Fibroblast of villous mesenchyme (primary cell): ENCODE measurements at regions not wholly inside any gene's neighbourhood (a gene's known extent, or its start where the extent isn't known, plus 50 kb on each side); places are given as distances from the start of the nearest gene placed in this dataset.
A peak's percentile ranks its signal among the peaks of the same experiment; 100 is the strongest.

Experiments
- DNase-seq: peaks from one replicate; pipeline ENCODE4 v3.0.0-alpha.2; 2010; ENCODE audit warnings: low read depth
- H3K4me3 ChIP-seq: 2 replicates; pipeline ENCODE4 v1.5.1; 2011; ENCODE audit warnings: low read depth, mild to moderate bottlenecking, low read length
- CTCF ChIP-seq: IDR thresholded peaks from 2 replicates; pipeline ENCODE4 v1.5.1; 2012; ENCODE audit warnings: low read depth, mild to moderate bottlenecking, low read length; ENCODE audit not compliant: insufficient read depth

GRCh38 chr1:189269011-189269410, 1208.7 kb downstream of the BRINP3 start:
- DNase-seq = peak; percentile 11
- no peak for TF ChIP-seq CTCF
- H3K4me3 ChIP-seq = no peak overlapping the region

DNA sequence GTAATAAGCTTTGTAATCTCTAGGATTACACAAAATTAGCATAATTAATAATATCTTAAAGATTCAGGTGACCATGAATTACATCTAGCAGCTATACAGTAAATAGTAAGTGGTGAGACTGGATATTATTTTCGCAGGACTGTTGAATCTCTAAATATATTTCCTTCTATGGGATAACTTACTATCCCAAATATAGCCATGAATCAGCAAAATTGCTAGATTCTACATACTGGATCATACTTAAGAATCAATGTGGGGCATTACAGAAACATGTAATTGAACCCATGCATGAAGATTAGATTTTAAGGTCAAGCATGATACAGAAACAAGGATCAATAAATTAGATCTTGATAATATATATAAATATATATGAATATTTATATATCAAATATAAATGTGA, 1203.4 kb downstream of the BRINP3 start:
- no peak for TF ChIP-seq CTCF
- DNase-seq = no peak
- H3K4me3 ChIP-seq = no peak overlapping the region

GRCh38 chr1:189275796-189276195, 1201.9 kb downstream of the BRINP3 start:
- H3K4me3 ChIP-seq = no peak overlapping the region
- no peak for DNase-seq
- no peak for TF ChIP-seq CTCF

- no peak for TF ChIP-seq CTCF
- H3K4me3 ChIP-seq = no peak overlapping the region
- no peak for DNase-seq
These were observed 1188.3 kb downstream of the BRINP3 start for GRCh38 chr1:189289346-189289745.

DNA sequence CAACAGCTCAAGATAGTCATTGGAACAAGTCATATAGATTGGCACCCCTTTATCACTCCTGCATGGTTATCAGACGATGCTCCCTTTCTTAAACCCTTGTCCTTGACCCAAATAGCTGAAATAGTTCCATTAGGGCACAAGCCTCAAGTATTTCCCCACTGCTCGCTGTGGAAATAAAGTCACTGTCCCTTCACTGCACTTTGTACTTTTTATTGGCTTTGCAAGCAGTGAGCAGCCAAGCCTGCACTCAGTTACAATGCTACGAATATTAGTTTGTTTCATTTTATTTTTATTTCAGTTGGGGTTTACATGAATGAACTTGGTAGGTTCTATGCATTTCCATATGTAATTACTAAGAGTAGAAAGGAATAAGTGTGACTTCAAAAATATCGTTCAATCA, 1176.4 kb downstream of the BRINP3 start:
- no peak for TF ChIP-seq CTCF
- no peak for DNase-seq
- no peak overlapping the region for H3K4me3 ChIP-seq

- DNase-seq = no peak
- no peak for TF ChIP-seq CTCF
- no peak overlapping the region for H3K4me3 ChIP-seq
These were observed 1172.4 kb downstream of the BRINP3 start for GRCh38 chr1:189305279-189305678.

GRCh38 chr1:189311915-189312314, 1165.7 kb downstream of the BRINP3 start:
- DNase-seq = no peak
- no peak overlapping the region for H3K4me3 ChIP-seq
- no peak for TF ChIP-seq CTCF
